ENCODE measurements at regions not wholly inside any gene's neighbourhood (a gene's known extent, or its start where the extent isn't known, plus 50 kb on each side); places are given as distances from the start of the nearest gene placed in this dataset.

DNA sequence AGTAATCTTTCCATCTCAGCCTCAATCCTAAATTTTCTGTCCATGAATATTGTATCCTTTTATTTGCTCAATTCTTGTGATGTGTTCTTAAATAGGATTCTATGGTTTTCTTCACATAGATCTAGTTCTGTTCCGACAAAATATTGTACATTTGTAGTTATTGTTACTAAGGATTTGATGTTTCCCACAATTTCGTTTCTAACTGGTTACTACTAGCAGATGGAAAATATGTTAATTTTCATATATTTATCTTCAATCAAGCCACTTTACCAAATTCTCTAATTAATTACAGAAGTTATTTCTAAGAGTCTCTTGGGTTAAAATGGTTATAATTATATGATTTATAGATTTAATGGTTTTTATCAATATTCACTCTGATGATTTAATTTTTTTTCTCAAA, 60.3 kb downstream of the SEC61B start:
- DNase-seq, result no peak

DNA sequence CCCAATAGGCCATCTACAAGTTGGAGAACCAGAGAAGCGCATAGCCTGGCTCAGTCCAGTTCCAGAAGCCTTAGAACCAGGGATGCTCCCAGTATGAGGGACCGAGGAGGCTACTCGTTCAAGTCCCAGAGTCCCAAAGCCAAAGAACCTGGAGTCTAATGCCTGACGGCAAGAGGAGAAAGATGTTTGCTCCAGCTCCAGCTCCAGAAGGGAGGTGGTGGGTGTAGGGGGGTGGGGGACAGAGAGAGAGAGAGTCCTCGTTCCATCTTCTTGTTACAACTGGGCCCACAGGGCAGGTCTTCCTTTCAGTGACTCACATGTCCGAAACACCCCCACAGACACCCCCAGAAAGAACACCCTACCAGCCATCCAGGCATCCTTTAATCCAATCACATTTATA, 63.9 kb downstream of the SEC61B start:
- no peak for DNase-seq

- DNase-seq, result no peak
These were observed 64.5 kb downstream of the SEC61B start for GRCh38 chr9:99286536-99286935.

GRCh38 chr9:99287641-99288040, 65.6 kb downstream of the SEC61B start:
- DNase-seq, result no peak

- no peak for DNase-seq
These were observed 66.7 kb downstream of the SEC61B start for GRCh38 chr9:99288830-99289229.

DNA sequence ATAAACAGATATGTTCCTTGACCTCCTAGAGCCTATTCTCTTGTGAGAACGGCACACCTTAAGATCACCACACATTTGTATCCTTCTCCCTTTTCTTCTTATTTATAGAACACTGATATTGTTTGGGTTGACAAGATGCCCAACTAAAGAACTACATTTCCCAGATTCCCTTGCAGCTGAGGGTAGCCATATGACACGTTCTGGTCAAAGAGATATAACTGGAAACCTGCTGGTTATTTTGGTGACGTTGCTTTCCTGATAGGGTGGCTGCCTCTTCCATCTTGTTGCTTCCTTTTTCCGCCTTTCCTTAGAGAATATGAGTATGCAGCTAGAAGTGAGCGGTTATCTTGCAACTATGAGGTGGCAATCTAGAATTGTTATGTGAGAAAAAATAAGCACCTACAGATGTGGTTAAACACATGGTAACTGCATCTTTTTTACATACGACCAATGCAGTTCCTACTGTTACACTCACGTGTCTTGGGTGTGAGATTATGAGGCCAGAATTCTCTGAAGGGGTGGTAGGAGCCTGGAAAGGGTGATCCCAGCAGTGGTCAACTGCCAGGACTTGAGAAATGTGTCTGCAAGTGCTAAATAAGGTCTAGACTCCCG, 72.9 kb downstream of the SEC61B start:
- no peak for DNase-seq

GRCh38 chr9:99296291-99296951, 74.3 kb downstream of the SEC61B start:
- no peak for DNase-seq

- no peak for DNase-seq
These were observed 76.5 kb downstream of the SEC61B start for GRCh38 chr9:99298614-99299013.

GRCh38 chr9:99299211-99300102, 77.4 kb downstream of the SEC61B start:
- DNase-seq, result peak; percentile 67

DNA sequence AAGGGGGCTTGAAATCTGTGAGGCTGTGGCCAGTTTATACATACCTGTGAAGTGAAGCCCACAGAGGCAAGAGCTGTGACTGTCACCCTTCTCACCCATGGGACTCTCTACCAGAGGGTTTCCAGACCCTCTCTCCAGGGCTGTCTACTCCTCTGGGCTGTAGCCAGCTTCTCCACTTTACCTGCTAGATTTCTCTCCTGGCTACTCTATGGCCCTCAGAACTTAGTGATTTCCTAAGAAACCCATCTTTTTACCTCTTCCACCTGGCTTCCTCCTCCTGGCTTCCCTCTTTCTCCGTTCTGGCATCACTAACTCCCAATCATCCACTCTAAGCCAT, 78.0 kb downstream of the SEC61B start:
- no peak for DNase-seq

- no peak for DNase-seq
These were observed 78.5 kb downstream of the SEC61B start for GRCh38 chr9:99300603-99301002.

DNA sequence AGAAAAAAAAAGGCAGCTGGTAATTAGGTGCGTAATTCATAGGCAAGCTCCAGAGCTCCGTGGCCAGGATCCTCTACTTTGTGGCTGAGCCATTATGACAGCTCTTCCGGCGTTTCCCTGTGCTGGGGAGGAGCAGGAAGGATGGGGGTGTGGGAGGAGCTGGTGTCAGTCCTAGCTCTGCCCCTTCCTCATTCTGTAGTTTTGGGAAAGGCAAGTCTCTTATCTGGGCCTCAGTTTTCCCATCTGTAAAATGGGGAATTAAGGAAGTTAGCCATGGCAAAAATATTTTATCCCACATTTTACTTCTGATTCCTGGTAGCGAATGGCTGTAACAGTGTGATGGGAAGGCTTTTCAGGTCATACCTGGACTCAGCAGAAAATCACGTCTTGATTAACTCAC, 81.1 kb downstream of the SEC61B start:
- DNase-seq, result no peak

- DNase-seq, result no peak
These were observed 83.0 kb downstream of the SEC61B start for GRCh38 chr9:99305124-99305523.

- no peak for DNase-seq
These were observed 84.0 kb downstream of the SEC61B start for GRCh38 chr9:99305820-99306811.

- no peak for DNase-seq
These were observed 85.8 kb downstream of the SEC61B start for GRCh38 chr9:99307851-99308250.

DNA sequence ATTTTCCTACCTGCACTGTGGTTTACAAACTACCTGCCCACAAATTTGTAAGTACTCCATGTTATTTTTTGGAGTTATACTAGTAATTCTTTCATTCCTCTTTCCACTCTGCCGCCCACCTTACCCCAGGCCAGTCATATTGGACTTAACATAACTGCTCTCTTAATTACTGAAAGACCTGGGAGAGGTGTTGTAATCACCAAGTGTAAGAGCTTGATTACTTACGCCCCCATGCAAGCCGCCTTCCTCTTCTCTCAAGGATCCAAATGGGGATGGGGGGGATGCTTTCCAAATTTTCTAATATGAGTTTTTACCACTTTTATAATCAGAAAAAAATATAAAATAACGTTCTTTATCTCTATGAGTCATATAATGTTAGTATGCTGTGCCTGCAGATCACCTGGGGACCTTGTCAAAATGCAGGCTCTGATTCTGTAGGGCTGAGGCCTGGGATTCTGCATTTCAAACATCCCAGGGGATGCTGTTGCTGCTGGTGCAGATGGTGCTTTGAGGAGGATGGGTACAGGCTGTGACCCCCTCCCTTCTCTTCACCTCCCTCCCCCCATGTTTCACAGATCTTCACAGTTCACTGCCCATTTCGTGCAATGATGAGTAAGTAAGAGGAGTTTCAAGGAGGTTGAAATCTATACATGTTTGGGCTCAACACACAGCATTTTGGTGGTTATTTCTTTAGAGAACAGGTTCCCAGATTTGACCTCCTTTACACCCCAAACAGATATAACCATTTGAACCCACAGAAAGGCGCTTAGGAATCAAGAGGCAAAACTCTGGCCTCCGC, 87.3 kb downstream of the SEC61B start:
- no peak for DNase-seq

- no peak for DNase-seq
These were observed 90.7 kb downstream of the SEC61B start for GRCh38 chr9:99312736-99313135.

GRCh38 chr9:99319048-99319447, 97.0 kb downstream of the SEC61B start:
- DNase-seq, result no peak

DNA sequence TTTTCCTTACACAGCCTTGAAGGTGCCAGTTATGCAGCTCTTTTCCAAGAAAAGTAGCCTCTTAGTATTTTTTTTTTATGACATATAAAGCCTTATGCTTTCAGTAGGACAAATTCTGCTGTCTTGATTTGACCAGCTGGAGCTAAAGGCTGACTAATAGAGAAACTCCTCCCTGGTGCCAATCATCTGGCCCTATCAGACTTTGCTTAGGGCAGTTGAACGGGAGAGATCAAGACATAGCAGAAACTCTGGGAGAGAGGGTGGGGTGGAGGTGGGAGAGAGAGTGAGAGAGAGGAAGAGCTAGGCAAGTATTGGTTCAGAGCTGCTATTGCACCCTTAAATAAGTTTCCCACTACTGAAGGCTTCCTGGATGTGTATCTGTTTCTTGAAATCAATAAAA, 100.2 kb downstream of the SEC61B start:
- no peak for DNase-seq

- peak; percentile 19 for DNase-seq
These were observed 104.2 kb downstream of the SEC61B start for GRCh38 chr9:99326112-99326916.

DNA sequence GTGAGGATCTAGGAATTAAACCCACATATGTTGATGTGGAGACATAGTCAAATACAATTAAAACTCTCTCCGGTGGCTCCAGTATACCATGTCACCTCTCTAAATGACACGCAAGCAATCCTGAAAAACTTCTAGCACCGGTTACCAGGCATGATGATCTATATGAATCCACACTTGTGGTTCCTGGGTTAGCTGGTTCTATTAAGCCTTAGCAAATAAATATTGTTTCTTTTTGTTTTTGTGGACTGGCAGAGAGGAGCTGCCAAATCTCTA, 104.8 kb downstream of the SEC61B start:
- no peak for DNase-seq
